Activated CD8-positive, alpha-beta memory T cell treated with anti-CD3 and anti-CD28 coated beads, Interleukin-2, amount 10 ng/mL, durations not matched to agents 7 days and 5 days (primary cell): ENCODE measurements at regions not wholly inside any gene's neighbourhood (a gene's known extent, or its start where the extent isn't known, plus 50 kb on each side); places are given as distances from the start of the nearest gene placed in this dataset.

Experiments
- ATAC-seq: fragments of 150-1000 bp; cut with Tn5 transposase; one replicate; pipeline ENCODE4 v1.10.0; 2021; ENCODE audit warnings: moderate library complexity
- CTCF ChIA-PET: fragments of 350-600 bp; sonication (Branson Sonifier 250); formaldehyde crosslinking; loops from one replicate; lab custom pipeline; 2021; ENCODE audit warnings: antibody characterized with exemption; lab: Charles Lee
- DNase-seq: peaks from one replicate; pipeline ENCODE4 v3.0.0-alpha.2; 2020
- H3K27ac Mint-ChIP-seq: one replicate; pipeline ENCODE4 v1.8.0; 2021; ENCODE audit warnings: mild to moderate bottlenecking, mixed read lengths
- H3K27me3 Mint-ChIP-seq: one replicate; pipeline ENCODE4 v1.8.0; 2021; ENCODE audit warnings: mixed read lengths
- H3K36me3 Mint-ChIP-seq: one replicate; pipeline ENCODE4 v1.8.0; 2021; ENCODE audit warnings: mild to moderate bottlenecking, mixed read lengths
- H3K4me1 Mint-ChIP-seq: one replicate; pipeline ENCODE4 v1.8.0; 2021; ENCODE audit warnings: mixed read lengths
- H3K4me3 Mint-ChIP-seq: one replicate; pipeline ENCODE4 v1.8.0; 2021; ENCODE audit warnings: mild to moderate bottlenecking, moderate library complexity, mixed read lengths
- H3K9me3 Mint-ChIP-seq: one replicate; pipeline ENCODE4 v1.8.0; 2022; ENCODE audit warnings: low read depth, mixed read lengths

GRCh38 chr20:63065911-63066310, 59.1 kb upstream of the BHLHE23 start:
- H3K4me3 Mint-ChIP-seq: no peak overlapping the region
- DNase-seq (no peak), ATAC-seq (no peak)
- CTCF ChIA-PET: no interaction called here
- no peak overlapping the region for H3K27ac Mint-ChIP-seq
- no peaks in the 10 kb centered on the region for H3K36me3 Mint-ChIP-seq
- peaks cover 7% of the 10 kb centered on the region for H3K27me3 Mint-ChIP-seq
- peaks cover 8% of the 10 kb centered on the region for H3K9me3 Mint-ChIP-seq
- H3K4me1 Mint-ChIP-seq: no peaks in the 10 kb centered on the region

DNA sequence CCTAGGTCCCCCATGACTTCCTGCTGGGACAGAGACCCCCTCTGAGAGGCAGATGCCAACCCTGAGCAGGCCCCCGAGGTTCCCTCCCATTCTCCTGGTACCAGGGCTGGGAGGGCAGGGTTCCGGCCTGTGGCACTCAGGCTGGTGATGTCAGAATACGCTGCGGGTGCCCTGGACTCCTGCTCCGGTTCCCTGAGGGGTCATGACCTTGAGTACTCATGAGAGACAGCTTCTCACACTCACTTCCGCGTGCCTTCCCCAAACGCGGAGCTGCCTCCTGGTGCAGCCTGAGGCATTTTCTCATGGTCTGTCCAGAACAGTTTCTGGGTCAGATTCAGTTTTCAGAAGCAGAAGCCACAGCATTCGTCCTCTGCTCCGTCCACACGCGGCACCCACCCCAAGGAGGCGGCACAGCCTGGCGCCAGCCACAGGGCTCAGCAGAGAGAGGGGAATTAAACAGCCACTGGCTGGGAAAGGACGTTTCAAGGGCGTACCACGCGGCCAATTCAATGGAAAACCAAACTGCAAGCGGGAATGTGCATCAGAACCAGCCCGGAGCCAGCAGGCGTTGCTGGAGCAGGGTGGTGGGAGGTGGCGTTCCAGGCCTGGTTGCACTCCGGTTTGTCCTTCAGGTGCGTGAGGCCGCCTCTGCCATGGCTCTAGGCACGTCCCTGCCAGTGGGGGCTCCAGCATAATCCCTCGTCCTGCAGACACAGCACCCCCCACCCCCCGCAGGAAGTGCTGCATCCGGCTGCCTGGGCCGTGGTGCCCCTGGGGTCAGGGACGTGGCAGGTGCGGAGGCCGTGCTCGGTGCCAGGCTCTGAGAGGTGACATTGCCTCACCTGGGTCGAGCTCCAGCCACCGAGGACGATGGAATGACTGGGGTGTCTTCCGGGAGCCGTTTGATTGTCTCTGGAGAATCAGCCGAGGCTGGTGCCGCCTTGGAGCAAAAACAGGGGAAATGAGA, 58.3 kb upstream of the BHLHE23 start:
- Mint-ChIP-seq H3K27ac (no peak overlapping the region), H3K36me3 (no peaks in the 10 kb centered on the region), H3K4me3 (no peak overlapping the region), H3K27me3 (no peaks in the 10 kb centered on the region), H3K4me1 (no peaks in the 10 kb centered on the region), H3K9me3 (peaks cover 8% of the 10 kb centered on the region)
- CTCF ChIA-PET: no interaction called here
- ATAC-seq (no peak), DNase-seq (no peak)

- no peaks in the 10 kb centered on the region for H3K36me3 Mint-ChIP-seq
- DNase-seq (no peak), ATAC-seq (no peak)
- peaks cover 8% of the 10 kb centered on the region for H3K9me3 Mint-ChIP-seq
- H3K4me1 Mint-ChIP-seq: no peaks in the 10 kb centered on the region
- H3K4me3 Mint-ChIP-seq: no peak overlapping the region
- no peaks in the 10 kb centered on the region for H3K27me3 Mint-ChIP-seq
- CTCF ChIA-PET: no interaction called here
- H3K27ac Mint-ChIP-seq: no peak overlapping the region
Measured at GRCh38 chr20:63064310-63064709, 57.5 kb upstream of the BHLHE23 start.

- DNase-seq (no peak), ATAC-seq (no peak)
- peaks cover 8% of the 10 kb centered on the region for H3K9me3 Mint-ChIP-seq
- H3K4me3 Mint-ChIP-seq: no peak overlapping the region
- H3K4me1 Mint-ChIP-seq: no peaks in the 10 kb centered on the region
- CTCF ChIA-PET: no interaction called here
- H3K27me3 Mint-ChIP-seq: no peaks in the 10 kb centered on the region
- no peaks in the 10 kb centered on the region for H3K36me3 Mint-ChIP-seq
- H3K27ac Mint-ChIP-seq: no peak overlapping the region
Measured at GRCh38 chr20:63062188-63063140, 55.7 kb upstream of the BHLHE23 start.

DNA sequence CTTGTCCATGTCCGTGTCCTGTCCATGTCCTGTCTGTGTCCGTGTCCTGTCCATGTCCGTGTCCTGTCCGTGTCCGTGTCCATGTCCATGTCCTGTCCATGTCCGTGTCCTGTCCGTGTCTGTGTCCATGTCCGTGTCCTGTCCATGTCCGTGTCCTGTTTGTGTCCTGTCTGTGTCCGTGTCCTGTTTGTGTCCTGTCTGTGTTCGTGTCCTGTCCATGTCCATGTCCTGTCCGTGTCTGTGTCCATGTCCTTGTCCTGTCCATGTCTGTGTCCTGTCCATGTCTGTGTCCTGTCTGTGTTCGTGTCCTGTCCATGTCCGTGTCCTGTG, 55.0 kb upstream of the BHLHE23 start:
- Mint-ChIP-seq H3K4me1 (no peaks in the 10 kb centered on the region), H3K36me3 (no peaks in the 10 kb centered on the region), H3K27ac (no peak overlapping the region), H3K4me3 (no peak overlapping the region), H3K27me3 (no peaks in the 10 kb centered on the region), H3K9me3 (peaks cover 8% of the 10 kb centered on the region)
- no peak for ATAC-seq
- no peak for DNase-seq
- CTCF ChIA-PET: no interaction called here

- DNase-seq (no peak), ATAC-seq (no peak)
- no peaks in the 10 kb centered on the region for H3K27me3 Mint-ChIP-seq
- H3K9me3 Mint-ChIP-seq: peaks cover 8% of the 10 kb centered on the region
- H3K27ac Mint-ChIP-seq: no peak overlapping the region
- no peaks in the 10 kb centered on the region for H3K36me3 Mint-ChIP-seq
- H3K4me1 Mint-ChIP-seq: no peaks in the 10 kb centered on the region
- CTCF ChIA-PET: no interaction called here
- H3K4me3 Mint-ChIP-seq: no peak overlapping the region
Measured at GRCh38 chr20:63061051-63061770, 54.4 kb upstream of the BHLHE23 start.

DNA sequence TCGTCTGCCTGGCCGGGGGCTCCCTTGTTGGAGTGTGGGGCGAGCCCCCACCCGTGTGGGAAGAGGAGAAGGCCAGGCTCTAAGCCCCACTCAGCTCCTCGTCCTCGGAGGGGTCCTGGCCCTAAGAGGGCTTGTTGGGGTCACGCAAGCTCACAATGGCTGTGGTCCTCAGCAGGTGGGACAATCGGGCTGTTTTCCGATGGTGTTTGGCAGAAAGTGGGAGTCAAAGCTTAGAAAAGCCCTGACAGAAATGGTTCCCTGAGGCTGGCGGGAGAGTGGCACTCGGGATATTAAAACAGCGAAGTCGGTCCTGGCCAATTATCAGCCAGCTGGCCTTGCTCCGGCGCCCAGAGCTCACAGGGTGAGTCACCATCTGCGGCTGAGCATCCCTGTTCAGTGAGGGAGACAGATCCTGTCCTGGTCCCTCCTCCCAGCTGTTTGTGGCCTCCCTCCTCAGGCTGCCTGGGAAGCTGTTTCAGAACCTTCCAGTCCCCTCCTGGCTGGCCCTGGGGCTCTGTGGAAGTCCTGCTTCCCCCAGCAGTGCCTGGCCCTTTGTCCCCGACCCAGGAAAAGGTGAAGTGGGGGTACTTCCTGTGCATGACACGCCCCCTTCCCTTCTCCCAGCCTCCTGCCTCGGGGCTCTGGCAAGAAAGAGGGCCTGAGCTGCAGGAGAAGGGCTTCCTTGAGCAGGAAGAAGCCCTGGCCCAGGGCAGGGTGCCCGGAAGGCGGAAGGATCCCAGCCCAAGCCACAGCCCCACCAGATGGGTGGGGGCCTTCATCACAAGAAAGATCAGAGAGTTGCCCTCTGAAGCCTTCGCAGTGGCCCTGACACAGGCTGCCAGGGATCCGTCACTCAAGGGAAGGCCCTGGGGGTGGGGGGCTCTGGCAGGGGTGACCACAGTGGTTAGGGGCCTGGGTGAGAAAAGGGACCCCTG, 53.6 kb upstream of the BHLHE23 start:
- H3K27ac Mint-ChIP-seq: no peak overlapping the region
- CTCF ChIA-PET: no interaction called here
- H3K4me1 Mint-ChIP-seq: no peaks in the 10 kb centered on the region
- H3K27me3 Mint-ChIP-seq: no peaks in the 10 kb centered on the region
- H3K36me3 Mint-ChIP-seq: no peaks in the 10 kb centered on the region
- no peak for DNase-seq
- ATAC-seq: no peak
- peaks cover 8% of the 10 kb centered on the region for H3K9me3 Mint-ChIP-seq
- no peak overlapping the region for H3K4me3 Mint-ChIP-seq

GRCh38 chr20:63059684-63060056, 52.9 kb upstream of the BHLHE23 start:
- ATAC-seq (no peak), DNase-seq (no peak)
- Mint-ChIP-seq H3K4me3 (no peak overlapping the region), H3K27ac (no peak overlapping the region), H3K9me3 (peaks cover 8% of the 10 kb centered on the region), H3K36me3 (no peaks in the 10 kb centered on the region), H3K27me3 (no peaks in the 10 kb centered on the region), H3K4me1 (no peaks in the 10 kb centered on the region)
- CTCF ChIA-PET: no interaction called here

DNA sequence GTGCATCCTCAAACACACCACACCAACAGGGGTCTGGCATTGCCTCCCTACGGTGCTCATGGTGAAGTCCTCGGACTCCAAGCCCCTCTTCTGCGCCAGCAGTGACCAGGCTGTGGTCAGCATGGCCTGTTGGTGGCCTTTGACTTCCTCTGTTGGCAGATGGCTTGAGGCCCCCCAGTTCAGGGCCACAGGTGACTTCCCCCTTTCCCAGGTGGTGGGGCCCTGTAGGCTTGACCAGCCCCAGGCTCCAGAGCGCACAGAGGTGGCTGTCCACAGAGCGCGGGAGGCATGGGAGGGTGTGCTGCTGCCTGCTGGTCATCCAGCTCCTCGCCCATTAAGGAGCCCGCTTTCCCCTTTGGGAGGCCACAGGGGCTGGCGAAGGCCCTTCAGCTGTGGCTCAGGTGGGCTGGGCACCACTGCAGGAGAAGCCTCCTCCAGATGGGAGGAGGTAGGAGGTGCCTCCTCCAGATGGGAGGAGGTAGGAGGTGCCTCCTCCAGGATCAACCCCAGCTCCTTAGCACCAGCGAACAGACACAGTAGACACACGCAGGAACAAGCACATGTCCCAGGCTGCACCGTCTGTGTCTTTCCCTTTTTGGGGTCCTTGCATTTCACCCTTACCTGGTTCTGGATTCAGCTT, 52.1 kb upstream of the BHLHE23 start:
- no peaks in the 10 kb centered on the region for H3K4me1 Mint-ChIP-seq
- no peaks in the 10 kb centered on the region for H3K27me3 Mint-ChIP-seq
- H3K36me3 Mint-ChIP-seq: no peaks in the 10 kb centered on the region
- H3K9me3 Mint-ChIP-seq: peaks cover 8% of the 10 kb centered on the region
- no peak overlapping the region for H3K27ac Mint-ChIP-seq
- no peak overlapping the region for H3K4me3 Mint-ChIP-seq
- no peak for ATAC-seq
- DNase-seq: no peak
- CTCF ChIA-PET: no interaction called here

- DNase-seq: no peak
- H3K36me3 Mint-ChIP-seq: no peaks in the 10 kb centered on the region
- CTCF ChIA-PET: interaction anchor here (1.0 to 1.5 kb wide), 2 partner anchors 44 to 126 kb away, joined by 3 to 5 read pairs; no protein-coding TSS in a partner anchor
- H3K27ac Mint-ChIP-seq: no peak overlapping the region
- no peaks in the 10 kb centered on the region for H3K4me1 Mint-ChIP-seq
- H3K27me3 Mint-ChIP-seq: peaks cover 3% of the 10 kb centered on the region
- H3K4me3 Mint-ChIP-seq: no peak overlapping the region
- no peak for ATAC-seq
- peaks cover 8% of the 10 kb centered on the region for H3K9me3 Mint-ChIP-seq
Measured at GRCh38 chr20:63057171-63058117, 50.7 kb upstream of the BHLHE23 start.
